Renal cortical epithelial cell (primary cell): ENCODE measurements at regions not wholly inside any gene's neighbourhood (a gene's known extent, or its start where the extent isn't known, plus 50 kb on each side); places are given as distances from the start of the nearest gene placed in this dataset.
"Not testable (repeated sequence)": the region's sequence is repeated elsewhere in the genome, so short reads cannot be mapped to it uniquely, and the experiment has no call there.

Experiments
- DNase-seq: peaks from one replicate; pipeline ENCODE4 v3.0.0-alpha.2; 2011; ENCODE audit warnings: low read depth

GRCh38 chr6:95865857-95866256 lies 149.9 kb upstream of the FUT9 start:
- DNase-seq: no peak

- peak; percentile 9 for DNase-seq
Measured at GRCh38 chr6:95866732-95867131, 149.0 kb upstream of the FUT9 start.

GRCh38 chr6:95867205-95867604 lies 148.6 kb upstream of the FUT9 start:
- DNase-seq: no peak

GRCh38 chr6:95877480-95877879 lies 138.3 kb upstream of the FUT9 start:
- no peak for DNase-seq

- DNase-seq: no peak
Measured at GRCh38 chr6:95879856-95880255, 135.9 kb upstream of the FUT9 start.

GRCh38 chr6:95882371-95882770 lies 133.4 kb upstream of the FUT9 start:
- no peak for DNase-seq

GRCh38 chr6:95888711-95889110 lies 127.1 kb upstream of the FUT9 start:
- not testable (repeated sequence) for DNase-seq

GRCh38 chr6:95905132-95905531 lies 110.6 kb upstream of the FUT9 start:
- no peak for DNase-seq

GRCh38 chr6:95917034-95917433 lies 98.7 kb upstream of the FUT9 start:
- DNase-seq: no peak

- no peak for DNase-seq
Measured at GRCh38 chr6:95923518-95923917, 92.3 kb upstream of the FUT9 start.

- DNase-seq: no peak
Measured at GRCh38 chr6:95935736-95936135, 80.0 kb upstream of the FUT9 start.

- DNase-seq: no peak
Measured at GRCh38 chr6:95946906-95947305, 68.9 kb upstream of the FUT9 start.

GRCh38 chr6:95948324-95948723 lies 67.5 kb upstream of the FUT9 start:
- no peak for DNase-seq

GRCh38 chr6:95949985-95950384 lies 65.8 kb upstream of the FUT9 start:
- DNase-seq: no peak

- no peak for DNase-seq
Measured at GRCh38 chr6:95958686-95959085, 57.1 kb upstream of the FUT9 start.

- no peak for DNase-seq
Measured at GRCh38 chr6:95959261-95959660, 56.5 kb upstream of the FUT9 start.
